ENCODE measurements at regions not wholly inside any gene's neighbourhood (a gene's known extent, or its start where the extent isn't known, plus 50 kb on each side); places are given as distances from the start of the nearest gene placed in this dataset.

- intact Hi-C loops (cut with DNase I) = no loop called here
- H3K4me1 ChIP-seq (replicated peaks in 1 of 2) = no peaks in the 10 kb centered on the region
- H3K27ac ChIP-seq = no peak overlapping the region
- TF ChIP-seq CTCF (IDR thresholded peaks at IDR 0.05) (peak in 1 of 6 experiments; percentile 14), POLR2A (IDR thresholded peaks at IDR 0.05) (no peak)
- H3K36me3 ChIP-seq (replicated peaks in 1 of 2) = no peaks in the 10 kb centered on the region
- H3K4me3 ChIP-seq = no peak overlapping the region
- 47 to 61% (median 57%) methylated on average over 3 of the region's 3 CpGs for WGBS, 4 donors
- H3K9me3 ChIP-seq (replicated peaks in 1 of 3) = no peaks in the 10 kb centered on the region
- DNase-seq = no peak
- no peaks in the 10 kb centered on the region for H3K27me3 ChIP-seq
Measured at GRCh38 chr11:106262852-106263251, 185.4 kb downstream of the AASDHPPT start.

DNA sequence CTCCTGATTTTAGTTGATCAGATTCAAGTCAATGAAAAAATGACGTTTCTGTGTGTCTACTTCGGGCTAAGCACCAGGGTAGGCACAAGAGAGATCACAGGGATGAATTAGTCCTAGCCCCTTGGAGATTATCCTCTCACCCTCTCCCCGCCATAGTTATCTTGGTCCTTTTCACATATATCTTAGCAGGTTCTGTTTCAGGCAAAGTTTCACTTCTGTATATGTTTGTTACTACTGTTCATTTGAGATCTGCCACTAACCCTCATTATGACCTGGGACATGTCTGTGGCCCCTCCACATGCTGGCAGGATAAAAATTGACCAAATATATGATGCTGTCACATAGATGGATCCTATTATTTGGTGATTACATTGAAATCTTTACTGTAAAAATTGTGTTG, 186.1 kb downstream of the AASDHPPT start:
- intact Hi-C loops (cut with DNase I) = no loop called here
- H3K36me3 ChIP-seq (replicated peaks in 1 of 2) = no peaks in the 10 kb centered on the region
- WGBS, 4 donors = 70 to 80% (median 74%) methylated on average over 3 of the region's 3 CpGs
- no peak overlapping the region for H3K27ac ChIP-seq
- TF ChIP-seq POLR2A (IDR thresholded peaks at IDR 0.05) (no peak), CTCF (IDR thresholded peaks at IDR 0.05) (no peak)
- H3K9me3 ChIP-seq (replicated peaks in 1 of 3) = no peaks in the 10 kb centered on the region
- no peak for DNase-seq
- H3K4me3 ChIP-seq = no peak overlapping the region
- no peaks in the 10 kb centered on the region for H3K27me3 ChIP-seq
- no peaks in the 10 kb centered on the region for H3K4me1 ChIP-seq (replicated peaks in 1 of 2)

- DNase-seq = no peak
- Histone ChIP-seq H3K27ac (no peak overlapping the region), H3K36me3 (replicated peaks in 1 of 2) (no peaks in the 10 kb centered on the region), H3K27me3 (no peaks in the 10 kb centered on the region), H3K9me3 (replicated peaks in 1 of 3) (no peaks in the 10 kb centered on the region), H3K4me3 (no peak overlapping the region), H3K4me1 (replicated peaks in 1 of 2) (no peaks in the 10 kb centered on the region)
- intact Hi-C loops (cut with DNase I) = no loop called here
- TF ChIP-seq POLR2A (IDR thresholded peaks at IDR 0.05) (no peak), CTCF (IDR thresholded peaks at IDR 0.05) (no peak)
Measured at GRCh38 chr11:106271086-106271485, 193.6 kb downstream of the AASDHPPT start.

DNA sequence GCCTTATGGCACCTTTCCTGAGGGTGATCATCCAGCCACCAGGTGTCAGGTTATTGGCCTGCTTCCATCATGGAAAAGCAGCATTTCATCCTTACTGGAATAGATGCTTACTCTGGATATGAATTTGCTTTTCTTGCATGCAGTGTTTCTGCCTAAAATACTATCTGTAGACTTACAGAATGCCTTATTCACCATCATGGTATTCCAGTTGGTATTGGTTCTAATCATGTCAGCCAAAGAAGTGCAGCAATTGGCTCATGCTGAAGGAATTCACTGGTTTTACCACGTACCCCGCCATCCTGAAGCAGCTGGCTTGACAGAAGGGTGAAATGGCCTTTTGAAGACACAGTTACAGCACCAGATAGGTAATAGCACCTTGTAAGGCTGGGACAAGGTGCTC, 194.2 kb downstream of the AASDHPPT start:
- H3K9me3 ChIP-seq (replicated peaks in 1 of 3) = no peaks in the 10 kb centered on the region
- H3K27me3 ChIP-seq = no peaks in the 10 kb centered on the region
- no peak for TF ChIP-seq POLR2A (IDR thresholded peaks at IDR 0.05)
- no peak for TF ChIP-seq CTCF (IDR thresholded peaks at IDR 0.05)
- H3K4me1 ChIP-seq (replicated peaks in 1 of 2) = no peaks in the 10 kb centered on the region
- no peaks in the 10 kb centered on the region for H3K36me3 ChIP-seq (replicated peaks in 1 of 2)
- no peak overlapping the region for H3K4me3 ChIP-seq
- no peak for DNase-seq
- WGBS, 4 donors = 85 to 93% (median 91%) methylated on average over 2 of the region's 2 CpGs
- intact Hi-C loops (cut with DNase I) = no loop called here
- H3K27ac ChIP-seq = no peak overlapping the region

All from adrenal gland (tissue), 9 donors.